Trophoblast cell (in vitro differentiated cells and primary cell): ENCODE measurements at regions not wholly inside any gene's neighbourhood (a gene's known extent, or its start where the extent isn't known, plus 50 kb on each side); places are given as distances from the start of the nearest gene placed in this dataset.
A peak's percentile ranks its signal among the peaks of the same experiment; 100 is the strongest.

Source experiments
- DNase-seq, 2 donors: peaks; one replicate each; pipeline ENCODE4 v3.0.0-alpha.2; 2016
- H2AFZ ChIP-seq: 2 replicates; pipeline ENCODE4 v1.6.1; 2013; ENCODE audit warnings: low read length, moderate library complexity, mild to moderate bottlenecking; ENCODE audit not compliant: insufficient read depth, poor library complexity
- H2AK5ac ChIP-seq: 2 replicates; pipeline ENCODE4 v1.6.1; 2013; ENCODE audit warnings: mild to moderate bottlenecking, low read length
- H2BK120ac ChIP-seq: 2 replicates; pipeline ENCODE4 v1.6.1; 2013; ENCODE audit warnings: low read length, mild to moderate bottlenecking, moderate library complexity; ENCODE audit not compliant: insufficient read depth, poor library complexity
- H2BK12ac ChIP-seq: 2 replicates; pipeline ENCODE4 v1.6.1; 2013; ENCODE audit warnings: mild to moderate bottlenecking, low read length, moderate library complexity
- H2BK5ac ChIP-seq: 2 replicates; pipeline ENCODE4 v1.6.1; 2013; ENCODE audit warnings: low read length, low read depth, moderate library complexity, mild to moderate bottlenecking; ENCODE audit not compliant: poor library complexity
- H3K14ac ChIP-seq: 2 replicates; pipeline ENCODE4 v1.6.1; 2013; ENCODE audit warnings: mild to moderate bottlenecking, low read length
- H3K18ac ChIP-seq: 2 replicates; pipeline ENCODE4 v1.6.1; 2013; ENCODE audit warnings: mild to moderate bottlenecking, low read length
- H3K23ac ChIP-seq: 2 replicates; pipeline ENCODE4 v1.6.1; 2013; ENCODE audit warnings: low read length
- H3K27ac ChIP-seq: 2 replicates; pipeline ENCODE4 v1.5.1; 2013; ENCODE audit warnings: low read depth, mild to moderate bottlenecking, inconsistent platforms, low read length, moderate library complexity
- H3K27me3 ChIP-seq: 2 replicates; pipeline ENCODE4 v1.6.1; 2013; ENCODE audit warnings: inconsistent platforms, mild to moderate bottlenecking, low read length, moderate library complexity; ENCODE audit not compliant: insufficient read depth
- H3K36me3 ChIP-seq, 2 experiments: 1 replicate in 1 of 2; 2 replicates in 1 of 2; pipeline ENCODE4 v1.6.1; 2013; ENCODE audit warnings: low read length in 2 of 2, mild to moderate bottlenecking in 2 of 2, moderate library complexity in 1 of 2; ENCODE audit not compliant: insufficient read depth in 2 of 2, control insufficient read depth in 1 of 2
- H3K4ac ChIP-seq: 2 replicates; pipeline ENCODE4 v1.6.1; 2013; ENCODE audit warnings: low read depth, mild to moderate bottlenecking, low read length, moderate library complexity
- H3K4me1 ChIP-seq, 2 experiments: 1 replicate in 1 of 2; 2 replicates in 1 of 2; pipeline ENCODE4 v1.6.1; 2013; ENCODE audit warnings: low read length in 2 of 2, mild to moderate bottlenecking in 2 of 2, moderate library complexity in 1 of 2; ENCODE audit not compliant: insufficient read depth in 2 of 2, control insufficient read depth in 1 of 2
- H3K4me2 ChIP-seq: 2 replicates; pipeline ENCODE4 v1.6.1; 2013; ENCODE audit warnings: inconsistent platforms, mild to moderate bottlenecking, low read length, moderate library complexity
- H3K4me3 ChIP-seq: 2 replicates; pipeline ENCODE4 v1.5.1; 2013; ENCODE audit warnings: mild to moderate bottlenecking, low read depth, low read length, inconsistent platforms
- H3K79me1 ChIP-seq: one replicate; pipeline ENCODE4 v1.6.1; 2013; ENCODE audit warnings: low read length
- H3K79me2 ChIP-seq: 2 replicates; pipeline ENCODE4 v1.6.1; 2013; ENCODE audit warnings: low read length, mild to moderate bottlenecking; ENCODE audit not compliant: control insufficient read depth, insufficient read depth, poor library complexity
- H3K9ac ChIP-seq: 2 replicates; pipeline ENCODE4 v1.6.1; 2013; ENCODE audit warnings: mild to moderate bottlenecking, low read length
- H3K9me3 ChIP-seq: 2 replicates; pipeline ENCODE4 v1.6.1; 2013; ENCODE audit warnings: low read depth, mild to moderate bottlenecking, control low read depth, inconsistent platforms, low read length; ENCODE audit not compliant: insufficient read depth
- H4K12ac ChIP-seq: 2 replicates; pipeline ENCODE4 v1.6.1; 2013; ENCODE audit warnings: low read depth, mild to moderate bottlenecking, low read length, moderate library complexity
- H4K8ac ChIP-seq: 2 replicates; pipeline ENCODE4 v1.6.1; 2013; ENCODE audit warnings: low read depth, mild to moderate bottlenecking, low read length, moderate library complexity
- H4K91ac ChIP-seq: one replicate; pipeline ENCODE4 v1.6.1; 2013; ENCODE audit warnings: low read depth, mild to moderate bottlenecking, low read length, moderate library complexity
- WGBS: extraction: QIAGEN DNeasy Blood & Tissue Kit; methylation state at CpG from one replicate; pipeline ENCODE4 v1.1.7; 2013; ENCODE audit warnings: missing lambda C conversion rate; ENCODE audit not compliant: insufficient read length, insufficient coverage; ENCODE audit errors: extremely low coverage; 5-methylcytosine and 5-hydroxymethylcytosine counted together

GRCh38 chr3:109685084-109686079, 348.0 kb upstream of the DPPA4 start:
- Histone ChIP-seq H2BK12ac (no peak overlapping the region), H4K12ac (no peak overlapping the region), H2AK5ac (no peak overlapping the region), H2BK5ac (no peak overlapping the region), H2BK120ac (no peak overlapping the region), H3K79me2 (no peaks in the 10 kb centered on the region), H4K8ac (no peak overlapping the region), H2AFZ (no peak overlapping the region), H3K4ac (no peak overlapping the region), H3K9ac (no peak overlapping the region), H3K9me3 (peaks cover 2% of the 10 kb centered on the region), H3K27ac (no peak overlapping the region), H3K36me3 (no peaks in the 10 kb centered on the region), H3K79me1 (no peaks in the 10 kb centered on the region), H3K4me3 (no peak overlapping the region), H3K23ac (no peak overlapping the region), H3K18ac (no peak overlapping the region), H3K4me2 (no peak overlapping the region), H4K91ac (no peak overlapping the region), H3K27me3 (no peaks in the 10 kb centered on the region), H3K4me1 (no peaks in the 10 kb centered on the region), H3K14ac (no peak overlapping the region)
- DNase-seq = peak; percentile 30 to 42
- no CpG with 5 or more reads among the region's 5 CpGs for WGBS

GRCh38 chr3:109687626-109688025, 350.3 kb upstream of the DPPA4 start:
- H3K18ac ChIP-seq = no peak overlapping the region
- H3K27me3 ChIP-seq = no peaks in the 10 kb centered on the region
- no peak overlapping the region for H2BK12ac ChIP-seq

GRCh38 chr3:109696932-109697331, 359.6 kb upstream of the DPPA4 start:
- Histone ChIP-seq H2BK120ac (no peak overlapping the region), H3K79me2 (no peaks in the 10 kb centered on the region), H3K4me1 (no peaks in the 10 kb centered on the region), H3K9me3 (peaks cover 7% of the 10 kb centered on the region), H3K9ac (no peak overlapping the region), H2BK12ac (no peak overlapping the region), H2BK5ac (no peak overlapping the region), H3K4ac (no peak overlapping the region), H3K27ac (no peak overlapping the region), H4K12ac (no peak overlapping the region), H2AK5ac (no peak overlapping the region), H3K4me3 (no peak overlapping the region), H3K23ac (no peak overlapping the region), H3K79me1 (no peaks in the 10 kb centered on the region), H3K27me3 (no peaks in the 10 kb centered on the region), H2AFZ (no peak overlapping the region), H3K14ac (no peak overlapping the region), H3K18ac (no peak overlapping the region), H3K36me3 (no peaks in the 10 kb centered on the region), H4K91ac (no peak overlapping the region), H3K4me2 (no peak overlapping the region), H4K8ac (no peak overlapping the region)
- no peak for DNase-seq

More at GRCh38 chr3:109687626-109688025, 350.3 kb upstream of the DPPA4 start:
- H4K91ac ChIP-seq = no peak overlapping the region
- H3K27ac ChIP-seq = no peak overlapping the region
- H3K79me2 ChIP-seq = no peaks in the 10 kb centered on the region
- H3K36me3 ChIP-seq = no peaks in the 10 kb centered on the region
- no peak overlapping the region for H3K9ac ChIP-seq
- H4K12ac ChIP-seq = no peak overlapping the region
- no peaks in the 10 kb centered on the region for H3K4me1 ChIP-seq
- no peak overlapping the region for H3K4me3 ChIP-seq
- H4K8ac ChIP-seq = no peak overlapping the region
- H2BK5ac ChIP-seq = no peak overlapping the region
- no peak overlapping the region for H2BK120ac ChIP-seq
- H3K79me1 ChIP-seq = no peaks in the 10 kb centered on the region
- H3K23ac ChIP-seq = no peak overlapping the region
- H3K14ac ChIP-seq = no peak overlapping the region
- no peak overlapping the region for H3K4me2 ChIP-seq
- peaks cover 2% of the 10 kb centered on the region for H3K9me3 ChIP-seq
- no peak overlapping the region for H3K4ac ChIP-seq
- no peak for DNase-seq
- no peak overlapping the region for H2AK5ac ChIP-seq
- no peak overlapping the region for H2AFZ ChIP-seq

GRCh38 chr3:109702252-109702651, 364.9 kb upstream of the DPPA4 start:
- no peak for DNase-seq
- no peak overlapping the region for H2BK12ac ChIP-seq
- no peak overlapping the region for H3K4ac ChIP-seq
- H3K9ac ChIP-seq = no peak overlapping the region
- no peak overlapping the region for H4K12ac ChIP-seq
- H3K4me3 ChIP-seq = no peak overlapping the region
- no peak overlapping the region for H4K91ac ChIP-seq
- H3K27ac ChIP-seq = no peak overlapping the region
- H4K8ac ChIP-seq = no peak overlapping the region
- no peaks in the 10 kb centered on the region for H3K27me3 ChIP-seq
- no peak overlapping the region for H3K14ac ChIP-seq
- H3K79me2 ChIP-seq = no peaks in the 10 kb centered on the region
- H3K18ac ChIP-seq = no peak overlapping the region
- H3K79me1 ChIP-seq = no peaks in the 10 kb centered on the region
- H3K4me2 ChIP-seq = no peak overlapping the region
- H3K23ac ChIP-seq = no peak overlapping the region
- H2BK120ac ChIP-seq = no peak overlapping the region
- H2AK5ac ChIP-seq = no peak overlapping the region
- no peak overlapping the region for H2AFZ ChIP-seq
- H3K9me3 ChIP-seq = no peaks in the 10 kb centered on the region
- H2BK5ac ChIP-seq = no peak overlapping the region
- H3K36me3 ChIP-seq = no peaks in the 10 kb centered on the region
- H3K4me1 ChIP-seq = no peaks in the 10 kb centered on the region
- WGBS = no CpG with 5 or more reads among the region's 1 CpG
